Breast epithelium (tissue), 4 donors: ENCODE measurements at regions not wholly inside any gene's neighbourhood (a gene's known extent, or its start where the extent isn't known, plus 50 kb on each side); places are given as distances from the start of the nearest gene placed in this dataset.

ENCODE experiments used
- DNase-seq, 2 donors: peaks; one replicate each; pipeline ENCODE4 v3.0.0-alpha.2; 2019; ENCODE audit warnings: low spot score in 2 of 2
- H3K27ac ChIP-seq, 2 donors: fragments of 200-600 bp; sonication (generic) in 1 of 2; one replicate each; pipeline ENCODE4 v1.5.1; 2016 to 2019; ENCODE audit warnings: mild to moderate bottlenecking in 1 of 2
- H3K27me3 ChIP-seq, 2 donors: fragments of 200-600 bp; sonication (generic) in 1 of 2; one replicate each; pipeline versions ENCODE4 v1.5.1 to v1.6.0; 2017 to 2019; ENCODE audit warnings: control low read depth in 1 of 2, mild to moderate bottlenecking in 1 of 2
- H3K36me3 ChIP-seq: fragments of 200-600 bp; one replicate; pipeline ENCODE4 v1.5.1; 2019
- H3K4me1 ChIP-seq, 2 donors: fragments of 200-600 bp; sonication (generic); one replicate each; pipeline ENCODE4 v1.5.1; 2016 to 2019; ENCODE audit warnings: control low read depth in 1 of 2
- H3K4me3 ChIP-seq, 3 donors: fragments of 200-600 bp; sonication (generic); 1 replicate in 2 of 3; 2 replicates in 1 of 3; pipeline ENCODE4 v1.5.1; 2016 to 2019; ENCODE audit warnings: mild to moderate bottlenecking in 3 of 3, moderate library complexity in 2 of 3
- H3K9me3 ChIP-seq, 2 donors: fragments of 200-600 bp; sonication (generic) in 1 of 2; one replicate each; pipeline ENCODE4 v1.5.1; 2016 to 2019; ENCODE audit warnings: control low read depth in 1 of 2
- CTCF ChIP-seq, 3 donors: fragments of 450-650 bp; IDR thresholded peaks; one replicate each; pipeline ENCODE4 v1.5.1; 2016 to 2017; ENCODE audit warnings: antibody characterized with exemption in 3 of 3, mild to moderate bottlenecking in 3 of 3, moderate library complexity in 3 of 3
- POLR2A ChIP-seq: fragments of 450-650 bp; IDR thresholded peaks from one replicate; pipeline ENCODE4 v1.6.1; 2016; ENCODE audit warnings: antibody characterized with exemption, mild to moderate bottlenecking, moderate library complexity
- POLR2AphosphoS5 ChIP-seq, 3 donors: sonication (generic); formaldehyde crosslinking; IDR thresholded peaks; one replicate each; pipeline ENCODE4 v1.6.1; 2017; ENCODE audit warnings: antibody characterized with exemption in 3 of 3
- intact Hi-C: fragments of 100-400 bp; cut with DNase I; formaldehyde crosslinking; loops from one replicate; pipeline ENCODE4 v1.15.1; 2023; ENCODE audit warnings: low total_unique reads

DNA sequence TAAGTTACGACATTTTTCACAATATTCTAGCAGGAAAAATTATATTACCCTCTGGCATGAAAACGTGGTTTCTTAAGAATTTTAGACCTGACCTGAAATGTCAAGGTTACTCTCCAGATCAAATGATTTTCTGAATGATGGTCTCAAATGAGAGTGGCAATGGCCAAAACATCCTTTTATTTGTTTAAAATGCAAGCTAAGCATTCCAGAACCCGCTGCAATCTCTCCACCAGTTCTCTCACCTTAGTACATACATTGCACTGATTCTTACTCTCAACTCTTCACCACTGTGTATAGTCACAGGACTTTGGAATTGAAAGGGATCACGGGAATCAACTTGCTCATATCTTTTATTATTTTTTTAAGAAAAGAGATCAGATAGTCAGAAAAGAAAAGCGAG, 391.6 kb upstream of the LRATD1 start:
- H3K27ac ChIP-seq, result no peak overlapping the region
- DNase-seq, result no peak
- no peak overlapping the region for H3K4me3 ChIP-seq
- intact Hi-C loops, result no loop called here
- no peaks in the 10 kb centered on the region for H3K4me1 ChIP-seq
- TF ChIP-seq POLR2A (no peak), CTCF (IDR thresholded peaks at IDR 0.05) (no peak), POLR2AphosphoS5 (IDR thresholded peaks at IDR 0.05) (no peak)
- peaks cover 0 to 4% of the 10 kb centered on the region in 2 donors for H3K27me3 ChIP-seq
- H3K36me3 ChIP-seq, result no peaks in the 10 kb centered on the region
- no peaks in the 10 kb centered on the region for H3K9me3 ChIP-seq

DNA sequence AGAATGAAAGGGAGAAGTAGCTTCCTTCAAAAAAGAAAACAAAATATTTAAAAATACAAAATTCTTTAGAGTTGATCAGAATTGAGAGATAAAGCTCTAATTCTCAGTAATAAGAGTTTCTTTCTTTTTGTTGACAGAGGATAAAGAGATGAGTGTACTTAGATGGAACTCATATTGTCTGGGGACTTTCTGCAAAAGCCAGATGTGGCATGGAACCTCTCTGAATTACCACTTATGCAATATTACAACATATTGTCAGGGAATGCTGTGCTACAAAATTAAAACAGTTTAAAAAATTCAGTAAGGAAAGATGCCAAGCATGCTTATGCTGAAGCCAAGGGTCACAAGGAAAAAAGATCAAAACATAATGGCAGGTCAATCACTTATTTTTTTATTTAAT, 386.6 kb upstream of the LRATD1 start:
- Histone ChIP-seq H3K4me1 (no peaks in the 10 kb centered on the region), H3K27ac (no peak overlapping the region), H3K4me3 (no peak overlapping the region), H3K9me3 (peaks cover 0 to 9% of the 10 kb centered on the region in 2 donors), H3K36me3 (no peaks in the 10 kb centered on the region), H3K27me3 (peaks cover 0 to 4% of the 10 kb centered on the region in 2 donors)
- intact Hi-C loops, result no loop called here
- TF ChIP-seq CTCF (IDR thresholded peaks at IDR 0.05) (no peak), POLR2A (no peak), POLR2AphosphoS5 (IDR thresholded peaks at IDR 0.05) (no peak)
- DNase-seq, result no peak

DNA sequence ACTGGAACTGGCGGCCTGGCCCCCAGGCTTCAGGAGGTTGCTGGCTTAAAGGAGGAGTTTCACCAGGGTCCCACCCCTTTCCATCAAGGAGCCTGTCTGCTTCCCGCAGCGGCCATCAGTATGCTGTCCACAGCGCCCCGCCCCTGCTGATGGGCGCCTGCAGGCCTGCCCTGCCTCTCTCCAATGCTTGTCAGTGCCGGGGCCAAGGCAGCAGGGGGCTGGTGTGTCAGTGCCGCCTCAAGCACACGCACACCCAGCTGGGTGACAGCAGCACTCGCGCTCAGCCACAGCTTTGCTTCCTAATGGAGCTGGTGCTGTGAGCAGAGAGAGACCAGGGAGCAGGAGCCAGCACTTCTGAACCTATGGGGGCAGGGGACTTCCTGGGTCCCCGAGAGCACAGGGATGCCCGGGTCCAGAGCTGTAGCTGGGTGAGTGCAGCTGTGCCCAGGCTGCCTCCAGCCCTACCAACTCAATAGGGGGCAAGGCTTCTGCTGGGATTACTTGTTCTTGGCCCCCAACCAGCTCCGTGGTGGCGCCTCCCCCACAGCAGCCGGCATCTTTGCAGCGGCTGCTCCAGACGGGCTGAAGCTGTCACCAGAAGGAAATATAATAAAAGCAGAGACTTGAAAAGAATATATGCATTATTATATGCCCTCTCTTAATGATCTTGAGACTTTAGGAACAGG, 377.2 kb upstream of the LRATD1 start:
- Histone ChIP-seq H3K4me1 (no peaks in the 10 kb centered on the region), H3K9me3 (peaks cover 0 to 4% of the 10 kb centered on the region in 2 donors), H3K27me3 (no peaks in the 10 kb centered on the region), H3K27ac (no peak overlapping the region), H3K36me3 (no peaks in the 10 kb centered on the region), H3K4me3 (no peak overlapping the region)
- DNase-seq, result no peak
- intact Hi-C loops, result no loop called here
- TF ChIP-seq CTCF (IDR thresholded peaks at IDR 0.05), result no peak
- TF ChIP-seq POLR2A, result no peak
- TF ChIP-seq POLR2AphosphoS5 (IDR thresholded peaks at IDR 0.05), result no peak

DNA sequence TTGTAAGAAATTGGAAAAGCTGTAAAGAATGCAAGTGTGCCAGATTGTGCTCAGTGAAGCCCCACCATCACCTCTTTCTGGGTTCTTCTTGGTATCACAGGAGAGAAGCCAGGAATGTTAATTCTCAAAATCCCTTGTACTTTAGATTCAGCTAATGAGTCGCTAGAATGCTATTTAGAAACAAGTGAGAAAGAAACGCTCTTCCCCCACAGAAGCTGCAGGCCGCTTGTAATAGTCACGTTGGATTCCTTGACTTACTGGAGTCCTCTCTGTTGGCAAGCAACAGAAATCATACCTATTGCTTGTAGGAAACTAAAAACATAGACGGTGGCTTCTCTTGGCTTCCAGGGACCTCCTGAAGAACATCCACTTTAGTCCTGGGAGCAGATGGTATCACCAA, 375.6 kb upstream of the LRATD1 start:
- Histone ChIP-seq H3K27me3 (no peaks in the 10 kb centered on the region), H3K4me1 (no peaks in the 10 kb centered on the region), H3K36me3 (no peaks in the 10 kb centered on the region), H3K4me3 (no peak overlapping the region), H3K27ac (no peak overlapping the region), H3K9me3 (no peaks in the 10 kb centered on the region)
- no peak for DNase-seq
- intact Hi-C loops, result no loop called here
- no peak for TF ChIP-seq CTCF (IDR thresholded peaks at IDR 0.05)
- no peak for TF ChIP-seq POLR2AphosphoS5 (IDR thresholded peaks at IDR 0.05)
- no peak for TF ChIP-seq POLR2A

- intact Hi-C loops, result no loop called here
- H3K4me1 ChIP-seq, result no peaks in the 10 kb centered on the region
- no peaks in the 10 kb centered on the region for H3K9me3 ChIP-seq
- TF ChIP-seq POLR2A (no peak), POLR2AphosphoS5 (IDR thresholded peaks at IDR 0.05) (no peak), CTCF (IDR thresholded peaks at IDR 0.05) (no peak)
- no peak for DNase-seq
- no peaks in the 10 kb centered on the region for H3K36me3 ChIP-seq
- H3K27ac ChIP-seq, result no peak overlapping the region
- H3K27me3 ChIP-seq, result no peaks in the 10 kb centered on the region
- H3K4me3 ChIP-seq, result no peak overlapping the region
Observed at GRCh38 chr2:14257801-14258507, 374.6 kb upstream of the LRATD1 start.
